GM23338 (cell line): ENCODE measurements at regions not wholly inside any gene's neighbourhood (a gene's known extent, or its start where the extent isn't known, plus 50 kb on each side); places are given as distances from the start of the nearest gene placed in this dataset.

ENCODE experiments used
- ATAC-seq: fragments of 200-7000 bp; cut with Tn5 transposase; 3 replicates; pipeline ENCODE4 v1.9.1; 2020
- DNase-seq: peaks from one replicate; pipeline ENCODE4 v3.0.0-alpha.2; 2015; ENCODE audit warnings: low spot score
- H2AFZ ChIP-seq: fragments of 200-600 bp; sonication (generic); 2 replicates; pipeline ENCODE4 v1.8.0; 2016; ENCODE audit warnings: antibody characterized with exemption, mild to moderate bottlenecking, moderate library complexity
- H3F3A ChIP-seq: fragments of 200-600 bp; sonication (generic); replicated peaks from 2 replicates; pipeline ENCODE4 v1.8.0; 2017; ENCODE audit warnings: antibody characterized with exemption, mixed run types, low read depth
- H3K27ac ChIP-seq: fragments of 200-600 bp; sonication (generic); 2 replicates; pipeline ENCODE4 v1.6.1; 2016; ENCODE audit warnings: low read depth
- H3K27me3 ChIP-seq: fragments of 200-600 bp; sonication (generic); 2 replicates; pipeline ENCODE4 v1.8.0; 2016; ENCODE audit warnings: mild to moderate bottlenecking, mixed run types, moderate library complexity; ENCODE audit not compliant: insufficient read depth
- H3K36me3 ChIP-seq: fragments of 200-600 bp; sonication (generic); 2 replicates; pipeline ENCODE4 v1.8.0; 2016; ENCODE audit warnings: mild to moderate bottlenecking; ENCODE audit not compliant: insufficient read depth
- H3K4me1 ChIP-seq: fragments of 200-600 bp; sonication (generic); 2 replicates; pipeline ENCODE4 v1.8.0; 2016; ENCODE audit warnings: mild to moderate bottlenecking, moderate library complexity; ENCODE audit not compliant: insufficient read depth
- H3K4me2 ChIP-seq: fragments of 200-600 bp; sonication (generic); 2 replicates; pipeline ENCODE4 v1.7.1; 2017; ENCODE audit warnings: mixed run types
- H3K4me3 ChIP-seq: fragments of 200-600 bp; sonication (generic); 2 replicates; pipeline ENCODE4 v1.6.1; 2016; ENCODE audit warnings: mixed run types
- H3K79me2 ChIP-seq: fragments of 200-600 bp; sonication (generic); replicated peaks from 2 replicates; pipeline ENCODE4 v1.8.0; 2017; ENCODE audit warnings: mild to moderate bottlenecking; ENCODE audit not compliant: insufficient read depth
- H3K9me2 ChIP-seq: fragments of 200-600 bp; sonication (generic); 2 replicates; pipeline ENCODE4 v1.8.0; 2017; ENCODE audit not compliant: insufficient read depth
- H4K20me1 ChIP-seq: fragments of 200-600 bp; sonication (generic); replicated peaks from 2 replicates; pipeline ENCODE4 v1.8.0; 2017; ENCODE audit warnings: mild to moderate bottlenecking; ENCODE audit not compliant: insufficient read depth
- H3K27ac Mint-ChIP-seq: 2 replicates; pipeline ENCODE4 v1.8.0; 2020; ENCODE audit warnings: inconsistent platforms, mild to moderate bottlenecking, moderate library complexity, mixed read lengths
- H3K27me3 Mint-ChIP-seq: 3 replicates; pipeline ENCODE4 v1.8.0; 2022; ENCODE audit warnings: low read depth, mild to moderate bottlenecking, moderate library complexity, mixed read lengths, inconsistent platforms; ENCODE audit not compliant: insufficient read depth, poor library complexity
- H3K36me3 Mint-ChIP-seq: 3 replicates; pipeline ENCODE4 v1.8.0; 2021; ENCODE audit warnings: low read depth, mild to moderate bottlenecking, inconsistent platforms, moderate library complexity, mixed read lengths
- H3K4me1 Mint-ChIP-seq: 3 replicates; pipeline ENCODE4 v1.8.0; 2020; ENCODE audit warnings: mild to moderate bottlenecking, inconsistent platforms, mixed read lengths
- H3K4me3 Mint-ChIP-seq: 3 replicates; pipeline ENCODE4 v1.8.0; 2021; ENCODE audit warnings: moderate library complexity, mild to moderate bottlenecking, inconsistent platforms, mixed read lengths
- H3K9me3 Mint-ChIP-seq: 3 replicates; pipeline ENCODE4 v1.8.0; 2020; ENCODE audit warnings: moderate library complexity, mild to moderate bottlenecking, inconsistent platforms, mixed read lengths
- CTCF ChIP-seq, 2 experiments: fragments of 200-600 bp in 1 of 2; sonication (generic) in 1 of 2; conservative IDR thresholded peaks; 2 replicates each; pipeline versions ENCODE4 v1.5.1 to v1.6.1; 2016 to 2017; ENCODE audit warnings: antibody characterized with exemption in 2 of 2, low read depth in 2 of 2, mild to moderate bottlenecking in 2 of 2, moderate library complexity in 1 of 2
- JUNB ChIP-seq: IDR thresholded peaks from one replicate; pipeline ENCODE4 v1.6.1; 2016; ENCODE audit warnings: antibody characterized with exemption; ENCODE audit not compliant: unreplicated experiment
- NANOG ChIP-seq: IDR thresholded peaks from 2 replicates; pipeline ENCODE4 v1.6.1; 2016; ENCODE audit warnings: antibody characterized with exemption, borderline replicate concordance
- STAT1 ChIP-seq: IDR thresholded peaks from one replicate; pipeline ENCODE4 v1.6.1; 2016; ENCODE audit warnings: antibody characterized with exemption; ENCODE audit not compliant: unreplicated experiment
- ZNF114 ChIP-seq: fragments of 250-450 bp; sonication (Bioruptor Pico); IDR thresholded peaks from 2 replicates; pipeline ENCODE4 v1.5.0; 2020; ENCODE audit warnings: mild to moderate bottlenecking, moderate library complexity
- ZNF331 ChIP-seq: fragments of 250-450 bp; sonication (Bioruptor Pico); IDR thresholded peaks from 2 replicates; pipeline ENCODE4 v1.5.0; 2020; ENCODE audit warnings: low read depth, mild to moderate bottlenecking, moderate library complexity
- ZNF462 ChIP-seq: fragments of 250-450 bp; sonication (Bioruptor Pico); IDR thresholded peaks from 2 replicates; pipeline ENCODE4 v1.5.0; 2020; ENCODE audit warnings: mild to moderate bottlenecking, moderate library complexity
- TF ChIP-seq, protein P1 (sequence below): IDR thresholded peaks from 2 replicates; pipeline ENCODE4 v1.6.1; 2016; ENCODE audit warnings: antibody characterized with exemption
- TF ChIP-seq, protein P2 (sequence below): IDR thresholded peaks from one replicate; pipeline ENCODE4 v1.6.1; 2018; ENCODE audit warnings: antibody characterized with exemption; ENCODE audit not compliant: unreplicated experiment

DNA sequence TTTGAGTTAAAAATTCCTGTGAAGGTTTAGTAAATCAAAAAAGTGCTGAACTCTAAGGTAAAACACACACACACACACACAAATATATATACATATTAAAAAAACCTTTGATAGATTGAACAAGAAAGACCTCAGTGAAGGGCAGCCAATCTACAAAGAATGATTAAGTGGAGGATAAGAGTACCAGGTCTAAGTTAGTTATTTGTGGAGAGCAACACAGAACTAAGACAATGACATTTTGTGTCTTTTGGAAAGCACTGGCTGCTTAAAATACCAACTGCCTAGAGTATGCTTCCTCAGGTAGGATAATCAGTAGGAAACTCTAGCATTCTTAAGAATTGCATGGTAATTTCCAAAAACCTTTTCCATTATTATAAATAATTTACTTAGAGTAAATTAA, 481.4 kb upstream of the SYT4 start (continued):
- TF ChIP-seq CTCF (conservative IDR thresholded peaks at IDR 0.05; ENCODE audit: low read depth in 2 of 2): no peak
- TF ChIP-seq ZNF331 (CRISPR knock-in tag): no peak
- TF ChIP-seq ZNF114 (CRISPR knock-in tag): no peak
- TF ChIP-seq JUNB: no peak
- TF ChIP-seq NANOG: no peak

- peak overlapping the region; percentile 29 for H3K27ac Mint-ChIP-seq
Observed at GRCh38 chr18:43760010-43760409, 482.7 kb upstream of the SYT4 start.

More at GRCh38 chr18:43760010-43760409, 482.7 kb upstream of the SYT4 start:
- Histone ChIP-seq H3K79me2 (no peaks in the 10 kb centered on the region), H4K20me1 (no peaks in the 10 kb centered on the region), H3K4me2 (peak overlapping the region; percentile 44; the same call in 1 of the 2 replicates), H3K4me3 (no peak overlapping the region), H3K4me1 (peaks cover 27% of the 10 kb centered on the region), H3K9me2 (no peaks in the 10 kb centered on the region), H2AFZ (no peak overlapping the region; the same call in 1 of the 2 replicates), H3K27ac (peak overlapping the region; percentile 77; the same call in 1 of the 2 replicates), H3K36me3 (peaks cover 9% of the 10 kb centered on the region; the same call in 1 of the 2 replicates), H3F3A (no peaks in the 10 kb centered on the region), H3K27me3 (no peaks in the 10 kb centered on the region)
- H3K9me3 Mint-ChIP-seq: peaks cover 4% of the 10 kb centered on the region
- H3K4me1 Mint-ChIP-seq: peaks cover 32% of the 10 kb centered on the region
- TF ChIP-seq, protein P1, sequence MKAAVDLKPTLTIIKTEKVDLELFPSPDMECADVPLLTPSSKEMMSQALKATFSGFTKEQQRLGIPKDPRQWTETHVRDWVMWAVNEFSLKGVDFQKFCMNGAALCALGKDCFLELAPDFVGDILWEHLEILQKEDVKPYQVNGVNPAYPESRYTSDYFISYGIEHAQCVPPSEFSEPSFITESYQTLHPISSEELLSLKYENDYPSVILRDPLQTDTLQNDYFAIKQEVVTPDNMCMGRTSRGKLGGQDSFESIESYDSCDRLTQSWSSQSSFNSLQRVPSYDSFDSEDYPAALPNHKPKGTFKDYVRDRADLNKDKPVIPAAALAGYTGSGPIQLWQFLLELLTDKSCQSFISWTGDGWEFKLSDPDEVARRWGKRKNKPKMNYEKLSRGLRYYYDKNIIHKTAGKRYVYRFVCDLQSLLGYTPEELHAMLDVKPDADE: no peak
- TF ChIP-seq ZNF462 (CRISPR knock-in tag) (0 out of 2 replicates have a peak, but pooled peaks have one; percentile 12), STAT1 (no peak), NANOG (peak; percentile 31; the same call in 1 of the 2 replicates)
- TF ChIP-seq, protein P2, sequence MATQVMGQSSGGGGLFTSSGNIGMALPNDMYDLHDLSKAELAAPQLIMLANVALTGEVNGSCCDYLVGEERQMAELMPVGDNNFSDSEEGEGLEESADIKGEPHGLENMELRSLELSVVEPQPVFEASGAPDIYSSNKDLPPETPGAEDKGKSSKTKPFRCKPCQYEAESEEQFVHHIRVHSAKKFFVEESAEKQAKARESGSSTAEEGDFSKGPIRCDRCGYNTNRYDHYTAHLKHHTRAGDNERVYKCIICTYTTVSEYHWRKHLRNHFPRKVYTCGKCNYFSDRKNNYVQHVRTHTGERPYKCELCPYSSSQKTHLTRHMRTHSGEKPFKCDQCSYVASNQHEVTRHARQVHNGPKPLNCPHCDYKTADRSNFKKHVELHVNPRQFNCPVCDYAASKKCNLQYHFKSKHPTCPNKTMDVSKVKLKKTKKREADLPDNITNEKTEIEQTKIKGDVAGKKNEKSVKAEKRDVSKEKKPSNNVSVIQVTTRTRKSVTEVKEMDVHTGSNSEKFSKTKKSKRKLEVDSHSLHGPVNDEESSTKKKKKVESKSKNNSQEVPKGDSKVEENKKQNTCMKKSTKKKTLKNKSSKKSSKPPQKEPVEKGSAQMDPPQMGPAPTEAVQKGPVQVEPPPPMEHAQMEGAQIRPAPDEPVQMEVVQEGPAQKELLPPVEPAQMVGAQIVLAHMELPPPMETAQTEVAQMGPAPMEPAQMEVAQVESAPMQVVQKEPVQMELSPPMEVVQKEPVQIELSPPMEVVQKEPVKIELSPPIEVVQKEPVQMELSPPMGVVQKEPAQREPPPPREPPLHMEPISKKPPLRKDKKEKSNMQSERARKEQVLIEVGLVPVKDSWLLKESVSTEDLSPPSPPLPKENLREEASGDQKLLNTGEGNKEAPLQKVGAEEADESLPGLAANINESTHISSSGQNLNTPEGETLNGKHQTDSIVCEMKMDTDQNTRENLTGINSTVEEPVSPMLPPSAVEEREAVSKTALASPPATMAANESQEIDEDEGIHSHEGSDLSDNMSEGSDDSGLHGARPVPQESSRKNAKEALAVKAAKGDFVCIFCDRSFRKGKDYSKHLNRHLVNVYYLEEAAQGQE: no peak
- ATAC-seq (peak; percentile 43; the same call in 2 of the 3 replicates), DNase-seq (peak; percentile 22)
- H3K36me3 Mint-ChIP-seq: peaks cover 5% of the 10 kb centered on the region; the same call in 2 of the 3 replicates
- H3K4me3 Mint-ChIP-seq: no peak overlapping the region
- H3K27me3 Mint-ChIP-seq: no peaks in the 10 kb centered on the region
